ENCODE measurements at regions not wholly inside any gene's neighbourhood (a gene's known extent, or its start where the extent isn't known, plus 50 kb on each side); places are given as distances from the start of the nearest gene placed in this dataset.

DNA sequence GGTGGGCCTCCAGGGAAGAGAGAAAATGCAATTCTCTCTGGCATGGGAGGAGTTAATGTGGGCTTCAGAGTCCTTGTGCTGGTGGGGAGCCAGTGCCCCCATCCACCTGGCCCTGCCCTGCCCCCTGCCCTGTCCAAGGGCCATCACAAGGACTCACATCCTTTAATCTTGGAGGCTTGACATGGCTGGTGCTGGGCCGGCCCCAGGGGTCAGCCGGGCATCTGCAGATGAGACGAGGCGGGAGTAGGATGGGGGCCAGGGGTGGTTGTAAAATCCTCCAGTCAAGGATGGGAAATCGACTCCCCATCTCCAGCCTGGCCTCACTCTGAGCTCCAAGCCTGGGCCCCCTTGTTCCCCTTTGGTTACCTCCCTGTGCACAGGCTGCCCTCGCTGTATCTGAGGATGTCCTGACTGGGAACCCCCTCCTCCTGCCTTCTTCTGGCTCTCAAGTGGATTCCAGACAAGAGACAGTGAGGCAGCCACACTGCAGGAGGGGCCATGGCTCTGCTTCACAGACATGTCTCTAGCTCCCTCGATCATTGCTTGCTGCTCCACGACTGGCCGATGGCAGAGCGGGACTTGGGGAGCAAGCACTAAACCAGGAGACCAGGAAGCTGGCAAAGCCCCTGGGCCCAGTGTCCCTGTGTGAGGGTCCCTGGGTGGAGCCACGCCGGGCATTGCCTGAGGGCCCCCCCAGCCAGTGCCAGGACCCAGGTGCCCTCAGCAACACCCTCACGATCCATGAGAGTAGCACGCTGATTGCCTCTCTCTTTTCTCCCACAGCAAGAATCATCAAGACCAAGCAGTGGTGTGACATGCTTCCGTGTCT lies 1120.5 kb downstream of the BRD1 start:
- TF ChIP-seq EZH2phosphoT487 (IDR thresholded peaks at IDR 0.05; ENCODE audit: low read length) (no peak), EZH2 (optimal IDR thresholded peaks at IDR 0.05; ENCODE audit: low read depth, low read length) (no peak)
- TF ChIP-seq, protein P1, sequence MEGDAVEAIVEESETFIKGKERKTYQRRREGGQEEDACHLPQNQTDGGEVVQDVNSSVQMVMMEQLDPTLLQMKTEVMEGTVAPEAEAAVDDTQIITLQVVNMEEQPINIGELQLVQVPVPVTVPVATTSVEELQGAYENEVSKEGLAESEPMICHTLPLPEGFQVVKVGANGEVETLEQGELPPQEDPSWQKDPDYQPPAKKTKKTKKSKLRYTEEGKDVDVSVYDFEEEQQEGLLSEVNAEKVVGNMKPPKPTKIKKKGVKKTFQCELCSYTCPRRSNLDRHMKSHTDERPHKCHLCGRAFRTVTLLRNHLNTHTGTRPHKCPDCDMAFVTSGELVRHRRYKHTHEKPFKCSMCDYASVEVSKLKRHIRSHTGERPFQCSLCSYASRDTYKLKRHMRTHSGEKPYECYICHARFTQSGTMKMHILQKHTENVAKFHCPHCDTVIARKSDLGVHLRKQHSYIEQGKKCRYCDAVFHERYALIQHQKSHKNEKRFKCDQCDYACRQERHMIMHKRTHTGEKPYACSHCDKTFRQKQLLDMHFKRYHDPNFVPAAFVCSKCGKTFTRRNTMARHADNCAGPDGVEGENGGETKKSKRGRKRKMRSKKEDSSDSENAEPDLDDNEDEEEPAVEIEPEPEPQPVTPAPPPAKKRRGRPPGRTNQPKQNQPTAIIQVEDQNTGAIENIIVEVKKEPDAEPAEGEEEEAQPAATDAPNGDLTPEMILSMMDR (IDR thresholded peaks at IDR 0.05; ENCODE audit: low read length): no peak
- no peaks in the 10 kb centered on the region for H3K4me1 ChIP-seq (ENCODE audit: low read length)
- no peaks in the 10 kb centered on the region for H3K9me3 ChIP-seq (replicated peaks; ENCODE audit: insufficient read depth, low read length)
- no peak overlapping the region for H3K9ac ChIP-seq (ENCODE audit: low read length)
- no peak overlapping the region for H3K27ac ChIP-seq (ENCODE audit: low read length)
- H3K36me3 ChIP-seq (replicated peaks; ENCODE audit: insufficient read depth, low read length): no peaks in the 10 kb centered on the region; the same call in 1 of the 2 replicates
- H4K20me1 ChIP-seq (ENCODE audit: insufficient read depth, low read length): no peaks in the 10 kb centered on the region
- H3K9me2 ChIP-seq (replicated peaks; ENCODE audit: insufficient read depth, low read length): no peaks in the 10 kb centered on the region
- no peak overlapping the region for H2AFZ ChIP-seq (ENCODE audit: low read length)
- no peaks in the 10 kb centered on the region for H3F3A ChIP-seq (ENCODE audit: insufficient read depth, low read length)
- no peak for DNase-seq
- H3K79me2 ChIP-seq (ENCODE audit: low read length): no peaks in the 10 kb centered on the region
- no peaks in the 10 kb centered on the region for H3K27me3 ChIP-seq (replicated peaks; ENCODE audit: insufficient read depth, low read length)
- no peak overlapping the region for H3K4me3 ChIP-seq (ENCODE audit: low read length)
- H3K4me2 ChIP-seq (ENCODE audit: low read depth, low read length): no peak overlapping the region

DNA sequence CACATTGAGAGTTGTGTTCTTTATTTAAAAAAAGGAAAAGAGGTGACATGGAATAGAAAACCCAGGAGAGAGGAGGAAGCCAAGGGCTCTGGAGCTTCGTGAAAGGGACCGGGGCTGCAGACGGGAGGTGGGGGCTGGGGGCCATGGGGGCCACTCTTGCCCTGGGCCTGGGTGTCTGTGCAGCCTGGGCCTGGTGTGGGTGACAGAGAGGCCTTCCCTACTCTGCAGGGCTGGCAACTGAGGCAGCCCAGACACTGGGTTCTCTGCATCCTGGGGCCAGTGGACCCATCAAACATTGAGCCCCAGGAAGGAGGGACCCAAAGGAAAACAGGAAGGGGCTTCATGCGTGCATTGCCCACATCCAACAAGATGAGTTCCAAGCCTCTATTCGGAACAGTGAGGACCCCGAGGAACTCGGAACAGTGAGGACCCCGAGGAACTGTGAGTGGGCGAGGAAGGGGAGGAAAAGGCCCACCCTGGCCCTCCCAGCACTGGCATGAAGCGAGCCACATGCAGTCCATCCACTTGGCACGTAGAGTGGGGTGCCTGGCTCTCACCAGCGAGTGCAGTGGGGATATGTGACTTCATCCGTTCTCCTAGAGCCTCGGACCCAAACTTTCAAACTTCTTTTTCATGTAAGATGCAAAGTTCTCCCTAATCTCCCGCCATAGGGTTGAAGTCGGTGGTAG lies 1121.6 kb downstream of the BRD1 start:
- Histone ChIP-seq H3K4me1 (ENCODE audit: low read length) (no peaks in the 10 kb centered on the region), H3K9ac (ENCODE audit: low read length) (no peak overlapping the region), H3K27me3 (replicated peaks; ENCODE audit: insufficient read depth, low read length) (no peaks in the 10 kb centered on the region), H4K20me1 (ENCODE audit: insufficient read depth, low read length) (no peaks in the 10 kb centered on the region), H3K79me2 (ENCODE audit: low read length) (no peaks in the 10 kb centered on the region; the same call in 1 of the 2 replicates), H3K27ac (ENCODE audit: low read length) (no peak overlapping the region), H3F3A (ENCODE audit: insufficient read depth, low read length) (no peaks in the 10 kb centered on the region), H3K4me2 (ENCODE audit: low read depth, low read length) (no peak overlapping the region), H3K36me3 (replicated peaks; ENCODE audit: insufficient read depth, low read length) (no peaks in the 10 kb centered on the region), H3K4me3 (ENCODE audit: low read length) (no peak overlapping the region), H3K9me3 (replicated peaks; ENCODE audit: insufficient read depth, low read length) (no peaks in the 10 kb centered on the region), H2AFZ (ENCODE audit: low read length) (no peak overlapping the region), H3K9me2 (replicated peaks; ENCODE audit: insufficient read depth, low read length) (no peaks in the 10 kb centered on the region)
- TF ChIP-seq EZH2phosphoT487 (IDR thresholded peaks at IDR 0.05; ENCODE audit: low read length): no peak
- TF ChIP-seq EZH2 (optimal IDR thresholded peaks at IDR 0.05; ENCODE audit: low read depth, low read length): no peak
- no peak for DNase-seq

DNA sequence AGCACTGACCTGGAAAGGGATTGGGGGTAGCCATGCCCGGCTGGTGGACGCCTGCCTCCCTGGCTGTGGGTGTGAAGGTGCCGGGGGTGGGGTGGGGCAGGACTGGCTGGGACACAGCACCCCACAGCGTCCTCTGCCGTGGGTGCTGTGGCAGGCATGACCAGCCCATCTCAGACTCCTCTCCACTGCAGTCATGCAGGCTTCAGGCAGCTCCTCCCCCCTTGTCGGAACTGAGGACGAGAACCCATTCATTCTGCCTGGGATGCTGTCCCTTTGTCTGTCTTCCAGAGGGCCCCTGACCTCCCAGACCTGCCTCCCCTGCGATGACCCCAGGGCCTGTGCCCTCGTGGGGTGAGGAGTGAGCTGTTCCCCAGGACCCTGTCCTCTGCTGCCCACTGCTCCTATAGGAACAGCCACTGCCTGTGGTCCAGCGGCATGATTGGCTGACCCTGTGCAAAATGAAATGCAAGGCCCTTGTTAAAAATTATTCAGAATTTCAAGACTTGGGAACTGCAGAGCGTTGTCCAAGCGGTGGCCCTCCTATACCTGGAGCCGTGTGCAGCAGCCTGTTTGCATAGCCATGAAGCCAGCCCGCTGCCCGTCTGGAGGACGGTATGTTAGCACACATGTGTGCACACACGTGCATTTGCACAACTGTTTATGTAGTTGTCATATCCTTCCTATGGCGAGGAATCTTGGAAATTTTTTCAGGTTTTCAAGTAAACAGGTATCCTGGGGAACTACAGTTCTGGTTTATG lies 1122.3 kb downstream of the BRD1 start:
- no peak overlapping the region for H3K4me3 ChIP-seq (ENCODE audit: low read length)
- no peak overlapping the region for H3K9ac ChIP-seq (ENCODE audit: low read length)
- H3K9me2 ChIP-seq (replicated peaks; ENCODE audit: insufficient read depth, low read length): no peaks in the 10 kb centered on the region
- H3K9me3 ChIP-seq (replicated peaks; ENCODE audit: insufficient read depth, low read length): no peaks in the 10 kb centered on the region
- H2AFZ ChIP-seq (ENCODE audit: low read length): no peak overlapping the region
- TF ChIP-seq EZH2phosphoT487 (IDR thresholded peaks at IDR 0.05; ENCODE audit: low read length) (no peak), EZH2 (optimal IDR thresholded peaks at IDR 0.05; ENCODE audit: low read depth, low read length) (no peak)
- TF ChIP-seq, protein P1 (IDR thresholded peaks at IDR 0.05; ENCODE audit: low read length): no peak
- H3K4me2 ChIP-seq (ENCODE audit: low read depth, low read length): no peak overlapping the region
- H3F3A ChIP-seq (ENCODE audit: insufficient read depth, low read length): no peaks in the 10 kb centered on the region
- no peaks in the 10 kb centered on the region for H3K4me1 ChIP-seq (ENCODE audit: low read length)
- no peaks in the 10 kb centered on the region; the same call in 1 of the 2 replicates for H3K79me2 ChIP-seq (ENCODE audit: low read length)
- no peak for DNase-seq
- H3K27ac ChIP-seq (ENCODE audit: low read length): no peak overlapping the region
- no peaks in the 10 kb centered on the region for H3K27me3 ChIP-seq (replicated peaks; ENCODE audit: insufficient read depth, low read length)
- no peaks in the 10 kb centered on the region for H4K20me1 ChIP-seq (ENCODE audit: insufficient read depth, low read length)
- H3K36me3 ChIP-seq (replicated peaks; ENCODE audit: insufficient read depth, low read length): no peaks in the 10 kb centered on the region

Data from MM.1S (cell line).